GM19467 (cell line): ENCODE measurements at regions not wholly inside any gene's neighbourhood (a gene's known extent, or its start where the extent isn't known, plus 50 kb on each side); places are given as distances from the start of the nearest gene placed in this dataset.
"Not testable (repeated sequence)": the region's sequence is repeated elsewhere in the genome, so short reads cannot be mapped to it uniquely, and the experiment has no call there.

Experiments used
- ATAC-seq: cut with Tn5 transposase; IDR thresholded peaks from one replicate; pipeline ENCODE4 v1.9.1; 2021; ENCODE audit warnings: mild to moderate bottlenecking, moderate library complexity; ENCODE audit not compliant: unreplicated experiment

GRCh38 chr10:78231939-78232338 lies 198.3 kb downstream of the RPS24 start:
- ATAC-seq: no peak

GRCh38 chr10:78236416-78237015 lies 202.9 kb downstream of the RPS24 start:
- ATAC-seq: no peak

DNA sequence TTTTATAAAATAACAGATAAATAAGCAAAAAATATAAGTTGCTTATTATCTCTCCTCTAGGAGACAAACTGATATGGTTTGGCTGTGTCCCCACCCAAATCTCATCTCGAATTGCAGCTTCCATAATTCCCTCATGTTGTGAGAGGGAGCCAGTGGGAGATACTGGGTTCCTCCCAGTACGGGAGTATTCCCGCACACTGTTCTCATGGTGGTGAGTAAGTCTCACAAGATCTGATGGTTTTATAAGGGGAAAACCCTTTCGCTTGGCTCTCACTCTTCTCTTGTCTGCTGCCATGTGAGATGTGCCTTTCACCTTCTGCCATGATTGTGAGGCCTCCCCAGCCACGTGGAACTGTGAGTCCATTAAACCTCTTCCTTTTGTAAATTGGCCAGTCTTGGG lies 204.3 kb downstream of the RPS24 start:
- ATAC-seq: not testable (repeated sequence)

DNA sequence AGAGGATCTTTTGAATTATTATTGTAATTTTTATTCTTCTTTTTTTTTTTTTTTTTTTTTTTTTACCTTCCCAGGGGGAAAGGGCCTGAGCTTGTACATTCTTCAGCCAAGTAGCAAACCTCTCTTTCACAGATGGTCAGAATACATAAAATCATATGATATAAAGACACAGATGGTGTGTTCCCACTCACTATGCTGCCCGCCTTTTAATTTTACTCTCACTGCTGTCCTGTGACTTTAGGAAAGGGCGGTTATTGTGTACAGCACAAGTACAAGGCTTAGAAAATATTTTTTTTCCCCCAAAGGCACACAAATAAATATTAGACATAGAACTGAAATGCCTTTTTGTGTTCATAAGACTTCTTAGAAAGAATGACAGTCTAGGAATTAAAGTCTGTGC lies 213.6 kb downstream of the RPS24 start:
- ATAC-seq: no peak

GRCh38 chr10:78247821-78248220 lies 214.2 kb downstream of the RPS24 start:
- no peak for ATAC-seq

GRCh38 chr10:78248651-78249464 lies 215.2 kb downstream of the RPS24 start:
- no peak for ATAC-seq

DNA sequence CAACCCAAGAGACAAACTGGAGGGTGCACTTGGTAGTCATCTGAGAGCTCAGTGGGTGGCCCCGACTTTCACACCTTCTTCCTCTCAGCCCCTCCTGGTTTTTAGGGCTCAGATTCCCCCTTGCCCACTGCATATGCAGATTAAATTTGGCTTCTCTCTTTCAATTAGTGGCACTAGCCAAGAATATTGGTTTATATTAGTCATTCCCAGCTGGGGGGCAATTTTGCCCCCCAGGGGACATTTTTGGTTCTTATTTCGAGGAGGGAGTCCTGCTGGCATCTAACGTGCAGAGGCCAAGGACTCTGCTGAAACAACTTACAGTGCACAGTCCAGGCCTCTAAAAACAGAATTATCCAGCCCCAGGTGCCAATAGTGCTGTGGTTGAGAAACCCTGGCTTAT lies 216.0 kb downstream of the RPS24 start:
- no peak for ATAC-seq

DNA sequence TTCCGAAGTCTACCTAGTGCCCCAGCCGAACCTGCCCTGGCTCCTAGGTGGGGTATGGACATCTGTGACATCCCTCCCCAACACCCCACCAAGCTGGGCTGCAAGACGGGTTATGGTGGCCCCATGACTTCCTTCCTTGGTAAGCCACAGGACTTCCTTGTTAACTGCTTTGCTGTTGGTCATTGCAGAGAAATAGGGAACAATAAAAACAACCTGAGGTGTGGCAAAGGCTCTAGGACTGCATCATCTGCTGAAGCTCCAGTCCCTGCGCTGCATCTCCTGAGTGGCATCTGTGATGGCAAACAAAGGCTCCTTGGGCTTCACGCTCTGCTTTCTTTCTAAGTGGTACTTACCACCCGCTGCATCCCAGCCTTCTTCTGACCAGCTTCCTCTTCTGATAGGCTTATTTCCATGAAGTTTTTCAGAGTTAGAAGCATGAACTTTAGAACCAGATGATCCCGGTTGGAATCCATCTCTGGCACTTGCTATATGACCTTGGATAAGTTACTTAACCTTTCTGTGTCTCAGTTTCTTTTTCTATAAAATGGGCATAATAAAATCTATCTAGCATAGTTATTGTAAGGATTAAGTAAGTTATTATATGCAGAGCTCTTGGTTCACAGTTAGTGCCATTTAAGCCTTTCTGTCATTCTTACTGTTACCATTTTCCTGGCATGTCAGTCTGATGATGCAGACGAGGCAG lies 216.8 kb downstream of the RPS24 start:
- ATAC-seq: no peak

DNA sequence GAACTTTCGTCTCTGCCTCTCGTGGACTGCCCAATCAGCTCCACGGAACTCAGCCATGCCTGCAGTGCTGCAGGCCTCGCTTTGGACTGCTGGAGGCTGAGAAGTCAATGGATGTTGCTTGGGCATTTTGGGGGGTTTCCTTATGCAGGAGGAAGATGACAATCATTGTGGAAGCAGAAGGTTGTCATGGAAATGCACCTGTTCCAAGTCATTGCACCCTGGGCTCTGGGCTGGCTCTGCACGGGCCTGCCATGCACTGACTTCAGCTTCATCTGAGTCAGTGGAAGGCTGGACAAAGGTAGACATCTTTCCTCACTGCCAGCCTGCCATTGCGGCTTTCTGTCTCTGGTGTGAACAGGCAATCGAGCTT lies 217.3 kb downstream of the RPS24 start:
- no peak for ATAC-seq

DNA sequence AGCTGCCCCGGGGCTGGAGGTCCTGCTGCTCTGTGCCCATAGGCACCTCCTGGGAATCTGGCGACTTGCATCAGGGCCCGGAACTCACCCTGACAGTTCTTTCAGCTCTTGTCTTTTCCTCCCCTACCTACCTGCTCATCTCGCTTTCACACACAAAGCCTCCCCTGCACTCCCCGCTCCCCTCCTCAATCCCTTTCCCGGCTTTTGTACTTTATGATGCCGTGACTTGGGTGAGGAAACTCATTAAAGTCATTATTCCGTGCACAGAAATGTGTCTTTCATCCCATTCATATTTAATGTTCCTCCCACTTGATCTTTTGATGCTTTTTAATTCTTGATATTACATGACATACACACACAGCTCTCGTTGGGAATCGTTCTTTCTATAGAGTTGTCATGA lies 218.6 kb downstream of the RPS24 start:
- ATAC-seq: no peak

DNA sequence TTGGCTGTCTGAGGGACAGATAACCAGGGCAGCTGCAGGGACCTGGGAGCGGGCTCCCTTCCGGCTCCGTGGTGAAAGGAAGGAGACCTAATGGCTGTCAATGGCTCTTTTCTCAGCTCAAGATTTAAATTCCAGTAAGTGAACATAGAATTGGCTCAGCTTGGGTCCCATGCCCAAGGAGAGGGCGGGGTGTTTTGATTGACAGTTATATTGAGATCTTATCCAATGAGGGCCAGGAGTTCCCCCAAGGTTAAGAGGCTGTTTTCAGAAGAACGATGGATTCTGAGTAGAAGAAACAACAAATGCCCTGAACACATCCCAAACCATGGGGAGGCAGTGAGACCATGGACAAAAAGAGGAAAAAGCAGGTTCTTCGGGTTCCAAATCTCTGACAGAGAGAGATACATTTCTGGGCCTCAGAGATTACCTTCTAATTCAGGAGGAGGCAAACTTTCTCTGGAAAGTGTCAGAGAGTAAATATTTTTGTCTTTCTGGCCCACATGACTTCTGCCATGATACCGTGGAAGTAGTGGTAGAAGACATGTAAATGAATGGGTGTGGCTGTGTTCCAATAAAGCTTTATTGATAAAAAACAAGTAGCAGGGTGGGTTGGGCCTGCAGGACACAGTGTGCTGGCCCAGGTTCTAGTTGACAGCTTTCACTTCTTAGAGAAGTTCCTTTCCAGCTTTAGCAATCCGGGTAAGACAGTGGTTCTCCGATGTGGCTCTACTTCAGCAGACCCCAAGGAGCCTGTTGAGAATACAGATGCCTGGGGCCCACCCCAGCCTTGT lies 219.6 kb downstream of the RPS24 start:
- no peak for ATAC-seq

- ATAC-seq: no peak
Observed at GRCh38 chr10:78254013-78254412, 220.3 kb downstream of the RPS24 start.

- no peak for ATAC-seq
Observed at GRCh38 chr10:78255214-78255613, 221.6 kb downstream of the RPS24 start.

DNA sequence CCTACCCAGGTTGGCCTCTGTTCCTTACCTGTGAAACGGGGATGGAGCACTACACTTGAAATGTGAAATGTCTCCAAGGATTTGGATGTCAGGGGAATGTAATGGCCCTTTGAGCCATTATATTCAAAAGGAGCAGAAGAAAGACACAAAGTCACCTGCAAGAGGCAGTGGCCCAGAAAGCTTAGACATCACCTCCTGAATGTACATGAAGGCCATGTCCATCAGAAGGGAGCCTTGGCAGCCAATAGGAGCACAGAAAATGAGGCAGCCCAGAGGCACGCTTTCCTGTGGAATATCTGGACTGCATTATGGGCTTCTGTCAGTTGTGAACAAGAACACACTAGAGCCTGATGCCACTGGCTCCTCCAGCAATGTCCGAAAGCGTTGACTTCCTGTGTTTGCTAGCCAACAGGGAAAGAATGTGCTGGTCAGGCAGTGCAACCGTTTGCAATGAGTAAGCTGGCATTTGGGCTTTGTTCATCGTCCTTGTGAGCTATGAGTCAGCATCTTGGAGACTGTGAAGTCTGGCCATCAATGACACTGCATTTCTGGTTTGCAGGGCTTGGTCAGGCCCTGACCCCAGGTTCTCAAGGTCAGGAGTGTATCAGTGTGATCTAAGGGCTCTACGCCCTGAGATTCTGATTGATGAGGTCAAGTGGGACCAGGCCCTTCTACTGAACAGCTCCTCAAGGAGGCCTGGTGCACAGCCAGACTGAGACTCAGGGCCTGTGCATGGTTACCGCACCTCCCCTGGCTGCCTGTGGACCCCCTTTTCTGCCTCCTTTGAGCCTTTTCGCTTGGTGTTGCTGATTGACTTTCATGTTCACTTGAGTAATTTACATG lies 222.4 kb downstream of the RPS24 start:
- ATAC-seq: no peak

DNA sequence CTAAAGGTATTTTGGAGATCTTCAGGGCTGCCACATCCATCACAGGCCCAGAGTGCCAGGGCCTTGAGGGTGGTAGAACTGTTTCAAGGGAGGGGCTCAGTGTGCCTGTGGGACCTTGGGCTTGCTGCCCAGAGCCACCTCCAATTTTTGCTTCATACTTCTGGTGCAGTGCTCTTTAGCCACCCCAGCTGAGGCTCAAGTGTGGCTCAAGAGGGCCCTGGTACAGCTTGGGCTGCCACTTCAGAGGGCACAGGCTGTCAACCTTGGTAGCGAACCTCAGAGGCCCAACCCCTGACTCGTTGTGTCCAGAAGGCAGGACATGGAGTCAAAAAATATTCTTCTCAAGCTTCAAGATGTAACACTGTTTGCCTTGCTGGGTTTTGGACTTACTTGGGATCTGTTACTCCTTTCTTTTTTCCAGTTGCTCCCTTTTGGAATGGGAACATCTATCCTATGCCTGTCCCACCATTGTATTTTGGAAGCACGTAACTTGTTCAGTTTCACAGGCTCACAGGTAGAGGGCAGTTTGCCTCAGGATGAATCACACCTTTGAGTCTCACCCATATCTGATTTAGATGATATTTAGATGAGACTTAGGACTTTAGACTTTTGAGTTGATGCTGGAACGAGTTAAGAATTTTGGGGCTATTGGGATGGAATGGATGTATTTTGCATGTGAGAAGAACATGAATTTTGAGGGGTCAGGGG lies 224.8 kb downstream of the RPS24 start:
- no peak for ATAC-seq

DNA sequence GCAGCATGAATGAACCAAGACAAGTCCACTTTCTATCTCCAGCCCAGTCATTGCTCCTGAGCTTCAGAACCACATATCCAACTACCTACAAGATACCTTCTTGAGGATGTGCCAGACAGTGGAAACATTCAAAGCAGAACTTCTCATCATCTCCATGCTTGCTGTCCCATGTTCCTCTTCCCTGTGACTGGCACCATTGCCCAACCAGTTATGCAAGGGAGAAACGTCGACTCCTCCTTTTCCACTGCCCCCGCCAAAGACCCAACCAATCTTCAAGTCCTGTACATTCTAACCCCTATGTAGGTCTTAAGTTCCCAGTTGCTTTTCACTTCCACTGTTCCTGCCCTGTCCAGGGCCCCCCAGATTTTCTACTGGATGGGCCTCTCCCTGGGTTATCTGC lies 225.7 kb downstream of the RPS24 start:
- no peak for ATAC-seq

DNA sequence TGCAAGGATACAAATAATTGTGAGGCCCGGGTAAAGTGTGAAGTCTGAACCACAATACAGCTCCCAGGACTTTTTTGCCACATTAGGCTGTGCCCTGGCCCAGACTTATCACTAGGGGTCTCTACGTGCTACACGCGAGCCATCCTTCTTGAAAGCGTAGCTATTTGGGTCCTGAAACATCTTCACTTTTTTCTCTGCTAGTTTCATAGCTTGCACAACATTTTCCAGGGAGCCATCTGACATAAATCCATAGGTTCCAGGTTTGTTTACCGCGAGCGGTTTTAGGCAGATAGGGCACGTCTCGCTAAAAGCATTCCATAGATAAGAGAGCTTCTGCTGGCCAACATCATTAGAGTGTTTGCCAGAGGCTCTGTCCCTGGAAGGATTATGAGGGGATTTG lies 226.5 kb downstream of the RPS24 start:
- ATAC-seq: no peak

DNA sequence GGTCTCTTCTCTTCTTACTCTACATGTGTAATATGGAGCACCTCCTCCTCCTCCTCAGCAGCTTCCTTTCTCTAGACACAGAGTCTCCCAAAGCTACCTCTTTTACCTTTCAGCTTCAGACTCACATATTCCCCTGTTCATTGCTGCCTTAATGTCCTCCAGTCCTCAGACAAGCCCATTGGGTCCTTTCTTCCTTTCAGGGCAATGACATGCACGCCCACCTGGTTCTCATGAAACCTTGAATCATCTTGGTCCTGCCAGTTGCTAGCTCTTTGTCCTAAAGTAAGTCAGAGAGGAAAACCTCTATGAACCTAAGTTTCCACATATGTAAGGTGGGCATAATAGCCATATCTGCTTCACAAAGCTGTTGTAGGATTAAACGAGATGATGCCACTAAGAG lies 227.0 kb downstream of the RPS24 start:
- no peak for ATAC-seq

- no peak for ATAC-seq
Observed at GRCh38 chr10:78261291-78261690, 227.6 kb downstream of the RPS24 start.

DNA sequence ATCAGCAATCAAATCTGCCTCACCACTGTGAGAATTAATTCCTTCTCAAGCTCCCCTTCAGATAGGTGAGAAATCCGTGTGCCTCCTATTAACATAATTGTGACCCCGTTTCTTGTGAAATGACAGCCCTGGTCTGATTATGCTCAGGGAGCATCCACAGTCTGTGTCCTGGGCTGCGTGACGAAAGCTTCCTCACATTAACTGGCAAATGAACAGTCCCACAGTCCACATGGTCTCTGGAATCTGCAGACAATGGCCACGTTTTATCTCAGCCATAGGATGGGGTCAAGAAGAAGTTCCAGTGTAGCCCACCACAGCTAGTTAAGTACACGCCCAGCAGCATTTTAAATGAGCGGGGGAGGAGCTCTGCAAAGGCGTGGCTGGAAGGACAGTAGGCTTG lies 229.2 kb downstream of the RPS24 start:
- no peak for ATAC-seq
